SK-N-SH (cell line): ENCODE measurements at regions not wholly inside any gene's neighbourhood (a gene's known extent, or its start where the extent isn't known, plus 50 kb on each side); places are given as distances from the start of the nearest gene placed in this dataset.

Source experiments
- CTCF ChIA-PET: fragments of 300-600, 350-600 bp; formaldehyde crosslinking; extraction: SDS; loops from one replicate; lab custom pipeline; 2021; lab: Yijun Ruan, JAX
- POLR2A ChIA-PET: fragments of 350-600 bp; sonication (Branson Sonifier 250); formaldehyde crosslinking; extraction: SDS; loops from one replicate; lab custom pipeline; 2020; ENCODE audit warnings: antibody characterized with exemption, inconsistent platforms; lab: Yijun Ruan, JAX
- DNase-seq: peaks from one replicate; pipeline ENCODE4 v3.0.0; 2012
- H2AFZ ChIP-seq: fragments of 200-600 bp; sonication (generic); 2 replicates; pipeline ENCODE4 v1.8.1; 2016; ENCODE audit warnings: antibody characterized with exemption, mild to moderate bottlenecking, low read depth
- H3F3A ChIP-seq: fragments of 200-600 bp; sonication (generic); replicated peaks from 2 replicates; pipeline ENCODE3; 2016; ENCODE audit warnings: antibody characterized with exemption, mild to moderate bottlenecking; ENCODE audit not compliant: insufficient read depth
- H3K27ac ChIP-seq, 2 experiments: fragments of 200-500 bp in 1 of 2; fragments of 200-600 bp in 1 of 2; sonication (Bioruptor generic) in 1 of 2; sonication (generic), shearing (Covaris generic) in 1 of 2; 2 replicates each; pipeline versions ENCODE4 v1.5.1 to v1.6.1; 2014 to 2016; ENCODE audit warnings: low read depth in 2 of 2, inconsistent platforms in 1 of 2, low read length in 1 of 2, mild to moderate bottlenecking in 1 of 2, mixed read lengths in 1 of 2
- H3K27me3 ChIP-seq: fragments of 200-600 bp; sonication (generic), shearing (Covaris generic); 2 replicates; pipeline ENCODE4 v1.6.1; 2016; ENCODE audit warnings: mixed run types; ENCODE audit not compliant: insufficient read depth
- H3K36me3 ChIP-seq, 2 experiments: fragments of 200-500 bp in 1 of 2; fragments of 200-600 bp in 1 of 2; sonication (Bioruptor generic) in 1 of 2; sonication (generic) in 1 of 2; replicated peaks in 1 of 2; 2 replicates each; pipeline versions ENCODE3 to v1.5.1; 2014 to 2016; ENCODE audit warnings: low read length in 1 of 2, mild to moderate bottlenecking in 1 of 2; ENCODE audit not compliant: insufficient read depth in 2 of 2, control insufficient read depth in 1 of 2
- H3K4me1 ChIP-seq, 2 experiments: fragments of 200-500 bp in 1 of 2; fragments of 200-600 bp in 1 of 2; sonication (Bioruptor generic) in 1 of 2; sonication (generic), shearing (Covaris generic) in 1 of 2; 2 replicates each; pipeline versions ENCODE4 v1.5.1 to v1.6.1; 2014 to 2016; ENCODE audit warnings: low read depth in 1 of 2, low read length in 1 of 2, mixed run types in 1 of 2; ENCODE audit not compliant: insufficient read depth in 2 of 2, control insufficient read depth in 1 of 2
- H3K4me2 ChIP-seq: fragments of 200-600 bp; sonication (generic), shearing (Covaris generic); 2 replicates; pipeline ENCODE4 v1.6.1; 2017; ENCODE audit warnings: mixed run types
- H3K4me3 ChIP-seq, 2 experiments: fragments of 200-500 bp in 1 of 2; fragments of 200-600 bp in 1 of 2; sonication (Bioruptor generic) in 1 of 2; sonication (generic), shearing (Covaris generic) in 1 of 2; 2 replicates each; pipeline versions ENCODE4 v1.5.1 to v1.8.1; 2014 to 2016; ENCODE audit warnings: low read depth in 2 of 2, inconsistent platforms in 1 of 2, low read length in 1 of 2, mild to moderate bottlenecking in 1 of 2, mixed read lengths in 1 of 2, moderate library complexity in 1 of 2
- H3K79me2 ChIP-seq: fragments of 200-600 bp; sonication (generic); 2 replicates; pipeline ENCODE4 v1.8.1; 2017; ENCODE audit warnings: mild to moderate bottlenecking; ENCODE audit not compliant: insufficient read depth
- H3K9ac ChIP-seq: fragments of 200-600 bp; sonication (generic); 2 replicates; pipeline ENCODE4 v1.6.1; 2017; ENCODE audit warnings: mixed run types
- H3K9me2 ChIP-seq: fragments of 200-600 bp; sonication (generic); 2 replicates; pipeline ENCODE4 v1.6.1; 2017; ENCODE audit warnings: mixed run types
- H3K9me3 ChIP-seq: fragments of 200-600 bp; sonication (generic); 2 replicates; pipeline ENCODE4 v1.6.1; 2017; ENCODE audit warnings: mixed run types, mild to moderate bottlenecking, moderate library complexity
- H4K20me1 ChIP-seq: fragments of 200-600 bp; sonication (generic); 2 replicates; pipeline ENCODE4 v1.6.1; 2017; ENCODE audit warnings: mild to moderate bottlenecking, mixed run types; ENCODE audit not compliant: insufficient read depth
- CHD2 ChIP-seq: fragments of 150-350 bp; IDR thresholded peaks from 2 replicates; pipeline ENCODE4 v1.6.1; 2018; ENCODE audit warnings: low read length; ENCODE audit not compliant: partially characterized antibody
- FOSL2 ChIP-seq: IDR thresholded peaks from 2 replicates; pipeline ENCODE4 v1.4.0; 2012; ENCODE audit warnings: low read depth, mild to moderate bottlenecking, moderate library complexity, borderline replicate concordance
- NFIC ChIP-seq: IDR thresholded peaks from 2 replicates; pipeline ENCODE4 v1.4.0; 2012; ENCODE audit warnings: borderline replicate concordance
- NRF1 ChIP-seq: IDR thresholded peaks from 2 replicates; pipeline ENCODE4 v1.6.1; 2012; ENCODE audit warnings: low read depth, mild to moderate bottlenecking, low read length
- RFX5 ChIP-seq: IDR thresholded peaks from 2 replicates; pipeline ENCODE4 v1.6.1; 2012; ENCODE audit warnings: mild to moderate bottlenecking, improper control_type of control experiment, low read length
- RXRA ChIP-seq: IDR thresholded peaks from 2 replicates; pipeline ENCODE4 v1.4.0; 2012; ENCODE audit warnings: low read depth, mild to moderate bottlenecking, borderline replicate concordance
- SIN3A ChIP-seq: IDR thresholded peaks from 2 replicates; pipeline ENCODE4 v1.6.1; 2012; ENCODE audit warnings: low read depth, mild to moderate bottlenecking, low read length, moderate library complexity, borderline replicate concordance
- TAF1 ChIP-seq: IDR thresholded peaks from 2 replicates; pipeline ENCODE4 v1.6.1; 2012; ENCODE audit warnings: low read depth, mild to moderate bottlenecking, low read length, moderate library complexity, borderline replicate concordance
- WGBS: methylation state at CpG from one replicate; pipeline ENCODE4 v1.1.6; 2017; ENCODE audit warnings: low lambda C conversion rate; 5-methylcytosine and 5-hydroxymethylcytosine counted together
- TF ChIP-seq, protein P1 (sequence below): IDR thresholded peaks from 2 replicates; pipeline ENCODE4 v1.4.0; 2012; ENCODE audit warnings: low read depth
- TF ChIP-seq, protein P2 (sequence below): fragments of 150-350 bp; IDR thresholded peaks from 2 replicates; pipeline ENCODE4 v1.6.1; 2016; ENCODE audit warnings: mild to moderate bottlenecking, low read depth, low read length
- TF ChIP-seq, protein P3 (sequence below): IDR thresholded peaks from 2 replicates; pipeline ENCODE4 v1.4.0; 2012; ENCODE audit warnings: low read depth, borderline replicate concordance

DNA sequence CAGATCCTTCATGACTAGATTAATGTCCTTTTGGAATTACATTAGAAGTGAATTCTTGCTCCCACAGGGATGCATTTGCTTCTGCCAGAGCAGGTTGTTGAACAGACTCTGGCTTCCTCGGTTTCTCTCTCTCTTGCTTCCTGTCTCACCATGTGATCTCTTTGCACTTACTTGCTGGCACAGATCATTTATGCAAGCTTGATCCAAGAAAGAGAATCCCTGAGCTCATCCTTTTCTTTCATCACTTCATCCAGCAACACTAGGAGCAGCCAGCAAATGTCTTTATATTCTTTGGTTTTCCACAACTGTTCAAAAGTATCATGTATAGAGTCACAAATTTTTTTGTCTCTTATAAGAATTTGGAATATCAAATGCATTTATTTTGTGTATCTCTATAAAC, 313.5 kb downstream of the ZNF326 start:
- H3K36me3 ChIP-seq, result no peaks in the 10 kb centered on the region
- H3K4me2 ChIP-seq, result no peak overlapping the region
- H3K4me3 ChIP-seq, result no peak overlapping the region
- no peaks in the 10 kb centered on the region; a peak in 1 of 4 replicates for H3K4me1 ChIP-seq
- H3F3A ChIP-seq, result no peaks in the 10 kb centered on the region
- H3K27me3 ChIP-seq, result 0 out of 2 replicates have a peak, but pooled peaks cover under 1% of the 10 kb centered on the region
- TF ChIP-seq, protein P1, sequence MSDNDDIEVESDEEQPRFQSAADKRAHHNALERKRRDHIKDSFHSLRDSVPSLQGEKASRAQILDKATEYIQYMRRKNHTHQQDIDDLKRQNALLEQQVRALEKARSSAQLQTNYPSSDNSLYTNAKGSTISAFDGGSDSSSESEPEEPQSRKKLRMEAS, result no peak
- TF ChIP-seq CHD2, result no peak
- no peak for TF ChIP-seq RXRA
- TF ChIP-seq NFIC, result no peak
- TF ChIP-seq FOSL2, result no peak
- no peak for TF ChIP-seq TAF1
- no peak for TF ChIP-seq NRF1
- TF ChIP-seq RFX5, result no peak
- H3K79me2 ChIP-seq, result no peaks in the 10 kb centered on the region
- H2AFZ ChIP-seq, result no peak overlapping the region
- H3K9me3 ChIP-seq, result no peaks in the 10 kb centered on the region
- ChIA-PET CTCF (no interaction called here), POLR2A (no interaction called here)
- no peaks in the 10 kb centered on the region for H3K9me2 ChIP-seq
- no peak for DNase-seq
- H3K27ac ChIP-seq, result no peak overlapping the region
- no peaks in the 10 kb centered on the region for H4K20me1 ChIP-seq
- no peak overlapping the region for H3K9ac ChIP-seq
- WGBS, result 0% methylated on average over 1 of the region's 1 CpG

DNA sequence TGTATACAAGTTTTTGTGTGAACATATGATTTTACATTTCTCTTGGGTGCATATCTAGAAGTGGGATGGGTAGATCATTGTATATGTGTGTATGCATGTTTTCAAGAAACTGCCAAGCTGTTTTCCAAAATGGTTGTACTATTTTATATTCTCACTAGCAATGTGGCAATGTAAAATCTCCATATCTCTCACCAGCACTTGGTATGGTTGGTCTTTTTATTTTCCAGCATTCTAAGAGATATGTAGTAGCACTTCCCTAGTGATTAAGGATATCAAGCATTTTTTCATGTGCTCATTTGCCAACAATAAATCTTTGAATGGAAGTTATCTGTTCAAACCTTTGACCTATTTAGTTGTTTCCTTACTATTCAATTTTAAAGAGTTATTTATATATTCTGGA, 310.7 kb downstream of the ZNF326 start:
- POLR2A ChIA-PET, result no interaction called here
- no peaks in the 10 kb centered on the region; a peak in 1 of 4 replicates for H3K4me1 ChIP-seq
- H3K4me2 ChIP-seq, result no peak overlapping the region
- H3K9ac ChIP-seq, result no peak overlapping the region
- no peaks in the 10 kb centered on the region for H3K36me3 ChIP-seq
- H3K9me2 ChIP-seq, result no peaks in the 10 kb centered on the region
- H3F3A ChIP-seq, result no peaks in the 10 kb centered on the region
- no peaks in the 10 kb centered on the region for H3K79me2 ChIP-seq
- CTCF ChIA-PET, result no interaction called here
- H3K9me3 ChIP-seq, result no peaks in the 10 kb centered on the region
- no peak overlapping the region for H3K4me3 ChIP-seq
- peaks cover 5% of the 10 kb centered on the region; the same call in 1 of the 2 replicates for H3K27me3 ChIP-seq
- no peaks in the 10 kb centered on the region for H4K20me1 ChIP-seq
- no peak overlapping the region for H2AFZ ChIP-seq
- H3K27ac ChIP-seq, result no peak overlapping the region
- no peak for DNase-seq
- TF ChIP-seq, protein P2, sequence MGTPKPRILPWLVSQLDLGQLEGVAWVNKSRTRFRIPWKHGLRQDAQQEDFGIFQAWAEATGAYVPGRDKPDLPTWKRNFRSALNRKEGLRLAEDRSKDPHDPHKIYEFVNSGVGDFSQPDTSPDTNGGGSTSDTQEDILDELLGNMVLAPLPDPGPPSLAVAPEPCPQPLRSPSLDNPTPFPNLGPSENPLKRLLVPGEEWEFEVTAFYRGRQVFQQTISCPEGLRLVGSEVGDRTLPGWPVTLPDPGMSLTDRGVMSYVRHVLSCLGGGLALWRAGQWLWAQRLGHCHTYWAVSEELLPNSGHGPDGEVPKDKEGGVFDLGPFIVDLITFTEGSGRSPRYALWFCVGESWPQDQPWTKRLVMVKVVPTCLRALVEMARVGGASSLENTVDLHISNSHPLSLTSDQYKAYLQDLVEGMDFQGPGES, result no peak
- TF ChIP-seq SIN3A (no peak), RXRA (no peak)
- TF ChIP-seq, protein P3, sequence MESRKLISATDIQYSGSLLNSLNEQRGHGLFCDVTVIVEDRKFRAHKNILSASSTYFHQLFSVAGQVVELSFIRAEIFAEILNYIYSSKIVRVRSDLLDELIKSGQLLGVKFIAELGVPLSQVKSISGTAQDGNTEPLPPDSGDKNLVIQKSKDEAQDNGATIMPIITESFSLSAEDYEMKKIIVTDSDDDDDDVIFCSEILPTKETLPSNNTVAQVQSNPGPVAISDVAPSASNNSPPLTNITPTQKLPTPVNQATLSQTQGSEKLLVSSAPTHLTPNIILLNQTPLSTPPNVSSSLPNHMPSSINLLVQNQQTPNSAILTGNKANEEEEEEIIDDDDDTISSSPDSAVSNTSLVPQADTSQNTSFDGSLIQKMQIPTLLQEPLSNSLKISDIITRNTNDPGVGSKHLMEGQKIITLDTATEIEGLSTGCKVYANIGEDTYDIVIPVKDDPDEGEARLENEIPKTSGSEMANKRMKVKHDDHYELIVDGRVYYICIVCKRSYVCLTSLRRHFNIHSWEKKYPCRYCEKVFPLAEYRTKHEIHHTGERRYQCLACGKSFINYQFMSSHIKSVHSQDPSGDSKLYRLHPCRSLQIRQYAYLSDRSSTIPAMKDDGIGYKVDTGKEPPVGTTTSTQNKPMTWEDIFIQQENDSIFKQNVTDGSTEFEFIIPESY, result no peak
- TF ChIP-seq, all 33 proteins: peak for 0
